NB4 (cell line): ENCODE measurements at regions not wholly inside any gene's neighbourhood (a gene's known extent, or its start where the extent isn't known, plus 50 kb on each side); places are given as distances from the start of the nearest gene placed in this dataset.

Experiments used
- DNase-seq: peaks from one replicate; pipeline ENCODE4 v3.0.0; 2010; ENCODE audit warnings: low read depth
- H3K4me3 ChIP-seq: one replicate; pipeline ENCODE4 v1.5.1; 2011; ENCODE audit warnings: mild to moderate bottlenecking, low read depth, low read length, moderate library complexity
- CTCF ChIP-seq: IDR thresholded peaks from one replicate; pipeline ENCODE4 v1.5.1; 2012; ENCODE audit warnings: low read depth, low read length
- MAX ChIP-seq: IDR thresholded peaks from 2 replicates; pipeline ENCODE4 v1.6.1; 2011; ENCODE audit warnings: low read depth, low read length
- MYC ChIP-seq: IDR thresholded peaks from 2 replicates; pipeline ENCODE4 v1.6.1; 2011; ENCODE audit warnings: low read depth, low read length
- POLR2A ChIP-seq: IDR thresholded peaks from 2 replicates; pipeline ENCODE4 v1.6.1; 2011; ENCODE audit warnings: mild to moderate bottlenecking; ENCODE audit not compliant: insufficient read length; ENCODE audit errors: extremely low read depth

- TF ChIP-seq POLR2A (no peak), CTCF (no peak), MAX (no peak), MYC (no peak)
- H3K4me3 ChIP-seq, result no peak overlapping the region
- no peak for DNase-seq
Measured at GRCh38 chr20:4559906-4560305, 126.3 kb upstream of the PRNP start.

GRCh38 chr20:4559106-4559505 is 127.2 kb upstream of the PRNP start:
- no peak overlapping the region for H3K4me3 ChIP-seq
- TF ChIP-seq MAX (no peak), CTCF (no peak), POLR2A (no peak), MYC (no peak)
- DNase-seq, result no peak

- H3K4me3 ChIP-seq, result no peak overlapping the region
- DNase-seq, result no peak
- TF ChIP-seq MAX (no peak), MYC (no peak), CTCF (no peak), POLR2A (no peak)
Measured at GRCh38 chr20:4556781-4557180, 129.5 kb upstream of the PRNP start.

GRCh38 chr20:4555188-4555890 is 130.9 kb upstream of the PRNP start:
- DNase-seq, result no peak
- H3K4me3 ChIP-seq, result no peak overlapping the region
- TF ChIP-seq MYC (no peak), POLR2A (no peak), MAX (no peak), CTCF (no peak)

- DNase-seq, result no peak
- H3K4me3 ChIP-seq, result no peak overlapping the region
- TF ChIP-seq MAX (no peak), CTCF (no peak), MYC (no peak), POLR2A (no peak)
Measured at GRCh38 chr20:4554346-4554745, 131.9 kb upstream of the PRNP start.
